Muscle of leg (tissue), 3 donors: ENCODE measurements at regions not wholly inside any gene's neighbourhood (a gene's known extent, or its start where the extent isn't known, plus 50 kb on each side); places are given as distances from the start of the nearest gene placed in this dataset.
A peak's percentile ranks its signal among the peaks of the same experiment; 100 is the strongest.

Experiments
- DNase-seq: peaks from one replicate; pipeline ENCODE4 v3.0.0; 2013
- H3K27ac ChIP-seq: one replicate; pipeline ENCODE4 v1.5.1; 2013; ENCODE audit warnings: mild to moderate bottlenecking, low read length, control low read depth
- H3K27me3 ChIP-seq: one replicate; pipeline ENCODE4 v1.6.1; 2013; ENCODE audit warnings: low read length; ENCODE audit not compliant: control insufficient read depth, insufficient read depth
- H3K36me3 ChIP-seq: one replicate; pipeline ENCODE4 v1.6.1; 2013; ENCODE audit warnings: low read length; ENCODE audit not compliant: control insufficient read depth, insufficient read depth
- H3K4me1 ChIP-seq: one replicate; pipeline ENCODE4 v1.6.1; 2013; ENCODE audit warnings: low read length; ENCODE audit not compliant: control insufficient read depth, insufficient read depth
- H3K4me3 ChIP-seq: one replicate; pipeline ENCODE4 v1.5.1; 2013; ENCODE audit warnings: low read length, control low read depth
- H3K9me3 ChIP-seq: replicated peaks from 2 replicates; pipeline ENCODE4 v1.6.1; 2013; ENCODE audit warnings: low read depth, low read length; ENCODE audit not compliant: control insufficient read depth
- WGBS: methylation state at CpG from one replicate; pipeline ENCODE4 v1.1.5; 2013; ENCODE audit warnings: missing lambda C conversion rate; ENCODE audit not compliant: insufficient coverage; 5-methylcytosine and 5-hydroxymethylcytosine counted together

GRCh38 chrX:10095698-10096432 is 60.9 kb upstream of the CLCN4 start:
- H3K36me3 ChIP-seq: peaks cover 23% of the 10 kb centered on the region
- peaks cover 7% of the 10 kb centered on the region for H3K4me1 ChIP-seq
- no peak overlapping the region for H3K27ac ChIP-seq
- no peaks in the 10 kb centered on the region for H3K9me3 ChIP-seq
- no peak for DNase-seq
- H3K27me3 ChIP-seq: peaks cover 25% of the 10 kb centered on the region
- 93% methylated on average over 3 of the region's 5 CpGs for WGBS
- H3K4me3 ChIP-seq: no peak overlapping the region

GRCh38 chrX:10098270-10098713 is 58.5 kb upstream of the CLCN4 start:
- Histone ChIP-seq H3K4me3 (peak overlapping the region; percentile 6), H3K4me1 (peaks cover 7% of the 10 kb centered on the region), H3K36me3 (peaks cover 22% of the 10 kb centered on the region), H3K27ac (peak overlapping the region; percentile 65), H3K27me3 (peaks cover 21% of the 10 kb centered on the region), H3K9me3 (no peaks in the 10 kb centered on the region)
- DNase-seq: peak; percentile 82
- 100% methylated on average over 1 of the region's 10 CpGs for WGBS

GRCh38 chrX:10099411-10099810 is 57.4 kb upstream of the CLCN4 start:
- WGBS: 30% methylated on average over 2 of the region's 5 CpGs
- Histone ChIP-seq H3K27ac (peak overlapping the region; percentile 65), H3K36me3 (peaks cover 20% of the 10 kb centered on the region), H3K9me3 (no peaks in the 10 kb centered on the region), H3K27me3 (peaks cover 22% of the 10 kb centered on the region), H3K4me1 (peaks cover 7% of the 10 kb centered on the region), H3K4me3 (no peak overlapping the region)
- peak; percentile 81 for DNase-seq

- Histone ChIP-seq H3K36me3 (peaks cover 20% of the 10 kb centered on the region), H3K9me3 (no peaks in the 10 kb centered on the region), H3K27ac (no peak overlapping the region), H3K4me1 (peaks cover 13% of the 10 kb centered on the region), H3K4me3 (no peak overlapping the region), H3K27me3 (peaks cover 15% of the 10 kb centered on the region)
- 100% methylated on average over 1 of the region's 5 CpGs for WGBS
- DNase-seq: no peak
Measured at GRCh38 chrX:10101269-10101668, 55.5 kb upstream of the CLCN4 start.

- DNase-seq: no peak
- Histone ChIP-seq H3K4me3 (no peak overlapping the region), H3K4me1 (peaks cover 18% of the 10 kb centered on the region), H3K27me3 (peaks cover 17% of the 10 kb centered on the region), H3K9me3 (no peaks in the 10 kb centered on the region), H3K36me3 (peaks cover 20% of the 10 kb centered on the region), H3K27ac (no peak overlapping the region)
- WGBS: 70% methylated on average over 12 of the region's 14 CpGs
Measured at GRCh38 chrX:10102046-10102704, 54.6 kb upstream of the CLCN4 start.

GRCh38 chrX:10103023-10103422 is 53.8 kb upstream of the CLCN4 start:
- 84% methylated on average over 7 of the region's 8 CpGs for WGBS
- H3K27me3 ChIP-seq: peaks cover 18% of the 10 kb centered on the region
- peaks cover 18% of the 10 kb centered on the region for H3K4me1 ChIP-seq
- DNase-seq: no peak
- H3K27ac ChIP-seq: no peak overlapping the region
- H3K4me3 ChIP-seq: no peak overlapping the region
- H3K9me3 ChIP-seq: no peaks in the 10 kb centered on the region
- H3K36me3 ChIP-seq: peaks cover 20% of the 10 kb centered on the region

GRCh38 chrX:10104958-10105658 is 51.7 kb upstream of the CLCN4 start:
- DNase-seq: peak; percentile 95
- peaks cover 29% of the 10 kb centered on the region for H3K4me1 ChIP-seq
- WGBS: 38% methylated on average over 3 of the region's 10 CpGs

GRCh38 chrX:10106806-10107205 is 50.0 kb upstream of the CLCN4 start:
- H3K9me3 ChIP-seq: no peaks in the 10 kb centered on the region
- 0% methylated on average over 1 of the region's 10 CpGs for WGBS
- H3K4me3 ChIP-seq: no peak overlapping the region
- H3K36me3 ChIP-seq: peaks cover 3% of the 10 kb centered on the region
- peak; percentile 86 for DNase-seq
- peak overlapping the region; percentile 82 for H3K27ac ChIP-seq
- H3K4me1 ChIP-seq: peaks cover 42% of the 10 kb centered on the region
- peaks cover 22% of the 10 kb centered on the region for H3K27me3 ChIP-seq

More at GRCh38 chrX:10104958-10105658, 51.7 kb upstream of the CLCN4 start:
- peak overlapping the region; percentile 79 for H3K27ac ChIP-seq
- no peak overlapping the region for H3K4me3 ChIP-seq
- H3K9me3 ChIP-seq: no peaks in the 10 kb centered on the region
- H3K27me3 ChIP-seq: peaks cover 22% of the 10 kb centered on the region
- peaks cover 17% of the 10 kb centered on the region for H3K36me3 ChIP-seq
